HepG2 (cell line): ENCODE measurements at regions not wholly inside any gene's neighbourhood (a gene's known extent, or its start where the extent isn't known, plus 50 kb on each side); places are given as distances from the start of the nearest gene placed in this dataset.

Source experiments
- ATAC-seq: fragments of 200-7000 bp; cut with Tn5 transposase; 3 replicates; pipeline ENCODE4 v1.9.1; 2020; ENCODE audit warnings: mild to moderate bottlenecking, moderate library complexity
- BruUV-seq: library from RNA; stranded (reverse); fragments of 400-500 nt; replicated peaks from 2 replicates; lab custom pipeline; 2021; lab: Mats Ljungman, UMichigan
- CTCF ChIA-PET: fragments of 300-600 bp; formaldehyde crosslinking; extraction: SDS; loops from one replicate; lab custom pipeline; 2021; ENCODE audit warnings: low total read pairs, inconsistent platforms, low intra/inter-chr PET ratio; lab: Yijun Ruan, JAX
- POLR2A ChIA-PET: fragments of 350-600 bp; sonication (Branson Sonifier 250); formaldehyde crosslinking; loops from one replicate; lab custom pipeline; 2020; ENCODE audit warnings: antibody characterized with exemption, inconsistent platforms; lab: Yijun Ruan, JAX
- DNase-seq: peaks from one replicate; pipeline ENCODE4 v3.0.0-alpha.2; 2015; ENCODE audit warnings: low spot score
- FAIRE-seq: peaks from 3 replicates; lab custom pipeline; 2011; peaks lifted over from hg19 to GRCh38; lab: Jason Lieb, UNC
- H2AFZ ChIP-seq: one replicate; pipeline ENCODE4 v1.6.1; 2011; ENCODE audit warnings: low read length, inconsistent platforms
- H3K27ac ChIP-seq: fragments of 300-600 bp; 3 replicates; pipeline ENCODE4 v1.8.0; 2011; ENCODE audit warnings: mixed run types, mild to moderate bottlenecking, mixed read lengths, low read length, inconsistent platforms; ENCODE audit not compliant: insufficient read depth; ENCODE audit errors: extremely low read length
- H3K27me3 ChIP-seq, 2 experiments: fragments of 200-600 bp in 1 of 2; 2 replicates in 1 of 2; 3 replicates in 1 of 2; pipeline versions ENCODE4 v1.6.0 to v1.8.0; 2011; ENCODE audit warnings: low read length in 2 of 2, mild to moderate bottlenecking in 2 of 2, moderate library complexity in 2 of 2, inconsistent platforms in 1 of 2; ENCODE audit not compliant: insufficient read depth in 2 of 2, control insufficient read depth in 1 of 2
- H3K36me3 ChIP-seq, 2 experiments: fragments of 200-600 bp in 1 of 2; replicated peaks in 1 of 2; 2 replicates in 1 of 2; 3 replicates in 1 of 2; pipeline versions ENCODE4 v1.5.1 to v1.8.0; 2011; ENCODE audit warnings: low read length in 2 of 2, inconsistent platforms in 1 of 2; ENCODE audit not compliant: insufficient read depth in 2 of 2, control insufficient read depth in 1 of 2
- H3K4me1 ChIP-seq: 2 replicates; pipeline ENCODE4 v1.5.1; 2012; ENCODE audit warnings: low read length, inconsistent platforms; ENCODE audit not compliant: insufficient read depth
- H3K4me2 ChIP-seq: 2 replicates; pipeline ENCODE4 v1.6.0; 2011; ENCODE audit warnings: low read depth, low read length, inconsistent platforms
- H3K4me3 ChIP-seq, 3 experiments: fragments of 200-600 bp in 1 of 3; sonication (generic), shearing (Covaris generic) in 1 of 3; replicated peaks in 1 of 3; 2 replicates each; pipeline ENCODE4 v1.5.1; 2011 to 2016; ENCODE audit warnings: low read length in 3 of 3, inconsistent platforms in 2 of 3, low read depth in 2 of 3, mild to moderate bottlenecking in 2 of 3, control low read depth in 1 of 3, mixed read lengths in 1 of 3; ENCODE audit not compliant: insufficient read depth in 1 of 3
- H3K79me2 ChIP-seq: one replicate; pipeline ENCODE4 v1.6.1; 2011; ENCODE audit warnings: low read length, inconsistent platforms; ENCODE audit not compliant: insufficient read depth
- H3K9ac ChIP-seq: 2 replicates; pipeline ENCODE4 v1.6.0; 2011; ENCODE audit warnings: mild to moderate bottlenecking, low read depth, low read length, inconsistent platforms; ENCODE audit not compliant: insufficient read depth
- H3K9me3 ChIP-seq: 2 replicates; pipeline ENCODE4 v1.5.1; 2012; ENCODE audit warnings: mild to moderate bottlenecking, low read length
- H4K20me1 ChIP-seq: 2 replicates; pipeline ENCODE4 v1.6.0; 2011; ENCODE audit warnings: inconsistent platforms, mild to moderate bottlenecking, low read length, moderate library complexity; ENCODE audit not compliant: insufficient read depth
- EHMT2 ChIP-seq: fragments of 200-600 bp; sonication (generic); IDR thresholded peaks from 2 replicates; pipeline ENCODE4 v1.7.0; 2017; ENCODE audit warnings: antibody characterized with exemption, low read depth, low read length, borderline replicate concordance
- KMT2B ChIP-seq: IDR thresholded peaks from 2 replicates; pipeline ENCODE4 v1.6.1; 2016; ENCODE audit warnings: missing genetic modification reagents, missing compliant biosample characterization
- MED13 ChIP-seq: sonication (generic); formaldehyde crosslinking; IDR thresholded peaks from 2 replicates; pipeline ENCODE4 v1.5.0; 2020; ENCODE audit warnings: missing genetic modification reagents
- MIER2 ChIP-seq: IDR thresholded peaks from 2 replicates; pipeline ENCODE4 v1.6.1; 2016; ENCODE audit warnings: missing biosample characterization, missing genetic modification reagents
- MXI1 ChIP-seq: IDR thresholded peaks from 3 replicates; pipeline ENCODE4 v1.6.1; 2012; ENCODE audit warnings: low read depth, low read length, inconsistent platforms, borderline replicate concordance
- RARG ChIP-seq: sonication (generic); formaldehyde crosslinking; IDR thresholded peaks from 2 replicates; pipeline ENCODE4 v1.4.0; 2020; ENCODE audit warnings: low read depth, mild to moderate bottlenecking, missing genetic modification reagents
- TAF15 ChIP-seq: fragments of 200-400 bp; formaldehyde crosslinking; IDR thresholded peaks from one replicate; pipeline ENCODE4 v1.6.1; 2018; ENCODE audit warnings: mild to moderate bottlenecking, low read depth, low read length; ENCODE audit not compliant: poor library complexity, severe bottlenecking
- TFDP1 ChIP-seq: IDR thresholded peaks from 2 replicates; pipeline ENCODE4 v1.6.1; 2016; ENCODE audit warnings: missing compliant biosample characterization, missing genetic modification reagents, borderline replicate concordance
- ZBTB21 ChIP-seq: sonication (generic); formaldehyde crosslinking; IDR thresholded peaks from 2 replicates; pipeline ENCODE4 v1.4.0; 2020; ENCODE audit warnings: missing genetic modification reagents
- ZMAT3 ChIP-seq: sonication (generic); formaldehyde crosslinking; conservative IDR thresholded peaks from 2 replicates; pipeline ENCODE4 v1.7.0; 2021; ENCODE audit warnings: missing genetic modification reagents
- ZMYM2 ChIP-seq: sonication (generic); formaldehyde crosslinking; IDR thresholded peaks from 2 replicates; pipeline ENCODE4 v1.8.0; 2022; ENCODE audit warnings: mild to moderate bottlenecking, missing genetic modification reagents
- ZNF253 ChIP-seq: sonication (generic); formaldehyde crosslinking; IDR thresholded peaks from 2 replicates; pipeline ENCODE4 v1.8.0; 2022; ENCODE audit warnings: mild to moderate bottlenecking, missing genetic modification reagents, borderline replicate concordance
- WGBS: methylation state at CpG from one replicate; pipeline ENCODE4 v1.1.6; 2017; ENCODE audit warnings: low lambda C conversion rate; 5-methylcytosine and 5-hydroxymethylcytosine counted together
- in situ Hi-C: cut with HindIII; loops from 2 replicates; pipeline ENCODE4 v1.10.0; 2017; ENCODE audit warnings: low pct_unique_long_range_greater_than_20kb; ENCODE audit not compliant: extremely low pct_ligation_motif_present
- intact Hi-C: fragments of 100-400 bp; cut with micrococcal nuclease; formaldehyde crosslinking; loops from one replicate; pipeline ENCODE4 v1.10.0; 2022; ENCODE audit not compliant: unreplicated experiment

- TF ChIP-seq TFDP1 = no peak
- no peak for TF ChIP-seq KMT2B (CRISPR knock-in tag)
These were observed 145.6 kb upstream of the SLC38A2 start (continued) for GRCh38 chr12:46518169-46518568.

GRCh38 chr12:46517579-46517962, 145.0 kb upstream of the SLC38A2 start:
- ChIA-PET POLR2A (no interaction called here), CTCF (no interaction called here)

More at GRCh38 chr12:46517579-46517962, 145.0 kb upstream of the SLC38A2 start:
- no peak overlapping the region for H3K4me3 ChIP-seq
- intact Hi-C loops (no loop called here), in situ Hi-C loops (no loop called here)
- ATAC-seq = no peak
- no peak overlapping the region for H3K9ac ChIP-seq
- H3K27me3 ChIP-seq = no peaks in the 10 kb centered on the region
- BruUV-seq = no TSS peak
- no peaks in the 10 kb centered on the region for H3K9me3 ChIP-seq
- 0 out of 5 replicates have a peak, but pooled peaks cover 0 to 1% of the 10 kb centered on the region in 2 experiments for H3K36me3 ChIP-seq
- no peak overlapping the region for H2AFZ ChIP-seq
- no peaks in the 10 kb centered on the region for H4K20me1 ChIP-seq
- DNase-seq = no peak
- TF ChIP-seq MXI1 (no peak), ZNF253 (no peak), MIER2 (CRISPR knock-in tag) (no peak), TAF15 (no peak), ZMYM2 (CRISPR knock-in tag) (no peak), ZBTB21 (no peak), MED13 (CRISPR knock-in tag) (no peak), EHMT2 (no peak), ZMAT3 (no peak), RARG (CRISPR knock-in tag) (no peak)
- H3K79me2 ChIP-seq = peaks cover 4% of the 10 kb centered on the region
- H3K4me1 ChIP-seq = peaks cover 100% of the 10 kb centered on the region
- H3K27ac ChIP-seq = no peak overlapping the region
- 93% methylated on average over 1 of the region's 1 CpG for WGBS
- no peak for FAIRE-seq
- H3K4me2 ChIP-seq = no peak overlapping the region
